NB4 (cell line): ENCODE measurements at regions not wholly inside any gene's neighbourhood (a gene's known extent, or its start where the extent isn't known, plus 50 kb on each side); places are given as distances from the start of the nearest gene placed in this dataset.

ENCODE experiments used
- CTCF ChIP-seq: IDR thresholded peaks from one replicate; pipeline ENCODE4 v1.5.1; 2012; ENCODE audit warnings: low read depth, low read length
- MAX ChIP-seq: IDR thresholded peaks from 2 replicates; pipeline ENCODE4 v1.6.1; 2011; ENCODE audit warnings: low read depth, low read length
- POLR2A ChIP-seq: IDR thresholded peaks from 2 replicates; pipeline ENCODE4 v1.6.1; 2011; ENCODE audit warnings: mild to moderate bottlenecking; ENCODE audit not compliant: insufficient read length; ENCODE audit errors: extremely low read depth

DNA sequence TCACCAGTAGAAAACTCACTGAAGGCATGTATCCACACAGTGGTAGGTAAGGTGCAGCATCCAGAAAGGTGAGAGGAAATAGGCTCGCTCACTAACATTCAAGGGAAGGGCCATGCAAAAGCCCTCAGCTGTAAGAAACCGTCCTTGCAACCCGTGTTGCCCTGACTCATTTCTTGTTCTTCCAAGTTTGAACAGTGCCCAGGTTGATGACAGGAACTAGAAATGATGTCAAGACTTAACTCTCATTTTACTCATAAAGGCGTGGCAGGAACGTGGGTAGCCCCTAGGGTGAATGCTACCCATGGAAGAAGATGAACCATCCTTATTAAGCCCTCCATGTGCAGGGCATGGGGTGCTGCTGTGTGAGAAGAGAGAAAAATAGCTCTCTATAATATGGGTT, 187.6 kb downstream of the CD83 start:
- TF ChIP-seq CTCF (no peak), POLR2A (no peak), MAX (no peak)
